NCI-H1417 (cell line): ENCODE measurements at regions not wholly inside any gene's neighbourhood (a gene's known extent, or its start where the extent isn't known, plus 50 kb on each side); places are given as distances from the start of the nearest gene placed in this dataset.

Experiments
- DNase-seq, 3 experiments: peaks; one replicate each; lab custom pipeline; 2025; lab: John Stamatoyannopoulos, UW

GRCh38 chr14:84646786-84647500 is 883.0 kb upstream of the FLRT2 start:
- DNase-seq, result no peak

GRCh38 chr14:84655014-84655413 is 874.9 kb upstream of the FLRT2 start:
- DNase-seq, result no peak

GRCh38 chr14:84657911-84658310 is 872.0 kb upstream of the FLRT2 start:
- no peak for DNase-seq

- no peak for DNase-seq
These were observed 859.1 kb upstream of the FLRT2 start for GRCh38 chr14:84670796-84671195.

- DNase-seq, result no peak
These were observed 858.2 kb upstream of the FLRT2 start for GRCh38 chr14:84671776-84672175.

GRCh38 chr14:84674636-84675035 is 855.3 kb upstream of the FLRT2 start:
- peak in 1 of 3 experiments; percentile 46 for DNase-seq

- DNase-seq, result no peak
These were observed 843.4 kb upstream of the FLRT2 start for GRCh38 chr14:84686550-84686949.

GRCh38 chr14:84688297-84689025 is 841.5 kb upstream of the FLRT2 start:
- DNase-seq, result no peak

GRCh38 chr14:84694161-84694560 is 835.8 kb upstream of the FLRT2 start:
- no peak for DNase-seq

- DNase-seq, result no peak
These were observed 825.3 kb upstream of the FLRT2 start for GRCh38 chr14:84704601-84705000.

- DNase-seq, result no peak
These were observed 822.1 kb upstream of the FLRT2 start for GRCh38 chr14:84707830-84708229.

GRCh38 chr14:84708865-84709264 is 821.1 kb upstream of the FLRT2 start:
- DNase-seq, result no peak

GRCh38 chr14:84726471-84726870 is 803.5 kb upstream of the FLRT2 start:
- no peak for DNase-seq

GRCh38 chr14:84749191-84749955 is 780.6 kb upstream of the FLRT2 start:
- DNase-seq, result no peak

GRCh38 chr14:84750284-84750683 is 779.7 kb upstream of the FLRT2 start:
- no peak for DNase-seq

- DNase-seq, result no peak
These were observed 779.0 kb upstream of the FLRT2 start for GRCh38 chr14:84750763-84751554.

GRCh38 chr14:84751745-84752144 is 778.2 kb upstream of the FLRT2 start:
- no peak for DNase-seq

- no peak for DNase-seq
These were observed 769.3 kb upstream of the FLRT2 start for GRCh38 chr14:84760489-84761126.

GRCh38 chr14:84767434-84767833 is 762.5 kb upstream of the FLRT2 start:
- DNase-seq, result no peak

- peak in 1 of 3 experiments; percentile 32 for DNase-seq
These were observed 759.9 kb upstream of the FLRT2 start for GRCh38 chr14:84770030-84770429.

- no peak for DNase-seq
These were observed 752.6 kb upstream of the FLRT2 start for GRCh38 chr14:84777356-84777755.

GRCh38 chr14:84782902-84783301 is 747.0 kb upstream of the FLRT2 start:
- no peak for DNase-seq
